NCI-H748 (cell line): ENCODE measurements at regions not wholly inside any gene's neighbourhood (a gene's known extent, or its start where the extent isn't known, plus 50 kb on each side); places are given as distances from the start of the nearest gene placed in this dataset.

Experiments
- DNase-seq: peaks from one replicate; lab custom pipeline; 2025; ENCODE audit not compliant: unreplicated experiment; lab: John Stamatoyannopoulos, UW

- no peak for DNase-seq
Observed at GRCh38 chr6:137434640-137435039, 59.6 kb downstream of the OLIG3 start.

GRCh38 chr6:137432054-137432611, 62.1 kb downstream of the OLIG3 start:
- DNase-seq, result peak; percentile 28

- no peak for DNase-seq
Observed at GRCh38 chr6:137430954-137431353, 63.2 kb downstream of the OLIG3 start.

GRCh38 chr6:137427656-137428290, 66.4 kb downstream of the OLIG3 start:
- DNase-seq, result no peak

DNA sequence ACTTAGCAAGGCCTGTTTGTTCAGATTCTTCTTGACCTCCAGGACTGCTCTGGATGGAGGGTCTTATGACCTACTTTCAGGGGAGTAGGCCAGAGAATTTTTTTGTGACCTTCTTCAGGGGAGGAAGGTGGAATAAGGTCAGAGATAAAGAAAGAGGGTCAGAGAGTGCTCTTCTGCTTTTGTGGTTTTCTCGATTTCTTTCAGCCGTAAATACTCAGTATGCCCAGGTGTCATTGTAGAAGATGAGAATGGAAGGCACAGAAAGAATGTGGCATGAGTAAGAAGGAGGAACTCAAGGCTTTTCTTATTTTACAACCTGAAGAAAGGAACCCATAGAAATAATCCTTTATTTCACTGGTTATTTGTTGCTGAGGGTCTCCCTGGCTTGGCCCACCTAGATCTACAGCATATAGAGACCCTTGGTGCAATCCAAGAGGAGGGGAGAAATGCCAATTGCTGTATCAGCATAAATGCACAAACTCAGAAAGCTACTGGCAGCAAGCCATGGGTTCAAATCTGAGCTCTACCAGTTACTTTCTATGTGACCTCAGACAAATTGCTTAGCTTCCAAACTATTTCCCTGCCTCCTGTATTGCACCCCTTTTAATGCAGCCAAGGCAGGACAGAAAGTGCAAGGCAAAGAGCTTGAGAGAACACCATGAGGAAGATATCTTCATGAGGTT, 68.0 kb downstream of the OLIG3 start:
- DNase-seq, result no peak

DNA sequence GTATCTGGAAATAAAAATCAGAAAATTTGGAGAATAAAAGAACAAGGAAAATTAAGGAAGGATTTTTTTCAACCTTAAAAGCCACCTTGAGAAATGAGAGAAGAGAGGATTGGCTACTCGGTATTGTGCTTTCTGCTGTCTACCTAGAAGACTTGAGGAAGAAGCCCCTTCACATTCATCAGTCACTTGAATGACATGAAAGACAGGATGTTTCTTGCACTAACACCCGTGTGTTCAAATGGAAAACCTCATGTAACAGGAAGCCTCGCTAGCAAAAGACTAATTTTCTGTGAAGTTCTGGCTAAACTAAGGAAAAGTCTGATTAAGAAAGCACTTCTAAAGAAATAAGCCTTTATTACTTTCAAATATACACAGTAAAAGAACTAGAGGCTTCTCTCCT, 69.9 kb downstream of the OLIG3 start:
- DNase-seq, result no peak

DNA sequence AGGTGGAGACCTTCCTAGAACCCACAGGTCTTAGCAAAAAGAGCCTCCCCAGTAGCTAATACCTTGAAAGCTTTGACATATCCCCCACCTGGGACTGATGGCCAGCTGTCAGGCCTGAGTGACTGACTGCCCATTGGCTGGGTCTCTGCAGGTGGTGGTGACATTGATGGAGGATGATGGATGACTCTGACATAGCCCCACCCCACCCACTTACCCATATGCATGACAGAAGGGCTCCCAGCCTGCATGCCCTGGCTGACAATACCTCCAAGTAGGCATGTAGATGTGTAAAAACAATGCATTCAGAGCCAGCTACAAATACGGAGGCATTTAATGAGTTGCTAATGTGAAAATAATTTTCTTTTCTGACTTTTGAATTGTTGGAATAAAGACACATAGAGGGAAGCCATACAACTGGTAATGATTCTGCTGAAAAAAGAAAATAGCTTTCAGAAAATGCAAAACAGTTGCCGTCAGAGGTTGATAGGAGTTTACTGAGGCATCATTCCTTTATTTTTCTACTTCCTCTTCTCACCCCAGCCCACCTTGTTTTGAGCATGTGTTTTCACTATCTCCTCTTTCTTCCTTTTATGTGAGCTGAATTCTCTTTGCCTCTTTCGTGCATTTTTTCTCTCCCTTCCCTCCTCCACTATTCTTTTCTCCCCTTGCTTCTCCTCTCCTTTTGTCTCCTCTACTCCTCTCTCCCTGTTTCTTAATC, 70.6 kb downstream of the OLIG3 start:
- peak; percentile 64 for DNase-seq

- DNase-seq, result no peak
Observed at GRCh38 chr6:137417396-137417795, 76.8 kb downstream of the OLIG3 start.

DNA sequence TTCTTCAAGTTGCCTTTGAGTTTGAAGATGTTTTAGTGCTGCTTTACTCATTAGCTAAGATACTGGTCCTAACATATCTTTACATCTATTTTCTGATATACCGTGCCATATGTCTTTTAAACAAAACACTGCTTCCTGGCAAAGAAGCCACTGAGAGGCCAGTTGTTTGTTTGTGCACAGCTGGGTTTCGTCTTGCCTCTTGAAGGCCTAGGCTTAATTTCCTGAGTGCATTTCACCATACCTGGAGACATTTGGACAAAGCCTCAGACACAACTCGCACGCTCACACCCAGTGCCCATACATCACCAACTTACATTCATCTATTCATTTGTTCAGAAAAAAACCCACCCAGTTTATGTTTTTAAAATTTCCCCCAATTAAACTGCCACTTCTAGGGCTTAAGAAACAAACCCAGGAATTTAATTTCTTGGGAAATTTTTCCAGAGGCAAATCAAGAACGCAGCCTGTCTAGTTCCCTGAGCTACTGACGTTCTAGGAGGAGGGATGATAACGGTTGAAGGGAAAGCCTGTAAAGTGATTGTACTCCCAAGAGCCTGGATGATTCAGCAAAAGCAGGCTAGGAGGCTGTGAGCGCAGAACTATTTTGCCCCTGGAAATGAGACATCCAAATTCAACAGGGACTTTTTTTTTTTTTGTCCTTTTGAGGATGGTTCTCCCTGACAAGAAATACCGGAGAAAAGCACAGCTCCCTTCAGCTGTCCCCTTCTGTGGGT, 77.7 kb downstream of the OLIG3 start:
- no peak for DNase-seq

- DNase-seq, result no peak
Observed at GRCh38 chr6:137415834-137416190, 78.4 kb downstream of the OLIG3 start.

DNA sequence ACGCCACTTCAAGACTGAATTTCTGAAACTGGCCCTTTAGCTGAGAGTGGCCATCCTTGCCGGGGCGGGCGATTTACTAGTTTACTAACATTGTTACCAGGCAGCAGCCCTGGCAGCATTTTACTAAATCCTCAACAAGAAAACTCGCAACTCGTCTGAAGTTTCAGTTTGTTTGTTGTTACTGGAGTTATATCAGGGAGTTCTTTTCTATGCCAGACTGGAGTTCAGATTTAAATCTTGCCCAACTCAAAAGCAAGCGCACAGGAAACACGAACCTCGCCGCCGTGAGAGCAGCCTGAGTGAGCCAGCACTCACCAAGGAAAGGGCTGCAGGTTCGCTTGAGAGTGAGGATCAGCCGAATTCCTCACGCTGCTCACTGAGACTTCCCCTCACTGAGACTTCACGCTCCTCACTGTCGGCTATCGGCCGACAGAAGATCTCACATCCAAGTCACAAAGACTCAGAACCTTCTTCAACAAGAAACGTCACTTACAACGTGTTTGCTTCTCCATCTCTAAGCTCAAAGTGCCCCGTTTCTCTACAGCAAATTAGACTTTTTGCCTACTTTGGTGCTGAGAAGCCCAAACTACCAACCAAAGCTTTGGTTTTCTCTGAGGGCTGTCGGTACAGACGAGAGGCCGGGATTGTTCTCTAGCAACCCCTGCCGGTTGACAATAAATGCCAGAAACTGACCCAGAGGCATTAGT, 78.9 kb downstream of the OLIG3 start:
- no peak for DNase-seq

- DNase-seq, result no peak
Observed at GRCh38 chr6:137414599-137414998, 79.6 kb downstream of the OLIG3 start.

DNA sequence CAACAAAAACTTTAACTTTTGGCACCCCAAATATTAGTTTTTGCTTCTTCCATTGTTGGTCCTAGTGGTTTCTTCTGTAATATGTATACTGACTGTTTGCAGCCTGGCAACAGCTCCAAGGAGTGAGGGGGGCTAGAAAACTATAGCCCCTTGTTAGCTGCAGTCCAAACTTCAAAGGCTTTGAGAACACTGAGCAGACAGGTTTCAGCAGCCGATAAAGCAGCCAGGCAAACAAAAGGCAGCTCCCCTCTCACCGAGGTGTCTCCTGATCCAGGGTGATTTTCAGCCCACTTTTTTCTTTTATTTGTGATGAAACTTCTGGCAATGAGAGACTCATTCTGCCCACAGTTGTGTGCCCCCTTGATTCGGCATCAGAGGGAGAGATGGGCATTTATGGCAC, 80.7 kb downstream of the OLIG3 start:
- DNase-seq, result no peak

DNA sequence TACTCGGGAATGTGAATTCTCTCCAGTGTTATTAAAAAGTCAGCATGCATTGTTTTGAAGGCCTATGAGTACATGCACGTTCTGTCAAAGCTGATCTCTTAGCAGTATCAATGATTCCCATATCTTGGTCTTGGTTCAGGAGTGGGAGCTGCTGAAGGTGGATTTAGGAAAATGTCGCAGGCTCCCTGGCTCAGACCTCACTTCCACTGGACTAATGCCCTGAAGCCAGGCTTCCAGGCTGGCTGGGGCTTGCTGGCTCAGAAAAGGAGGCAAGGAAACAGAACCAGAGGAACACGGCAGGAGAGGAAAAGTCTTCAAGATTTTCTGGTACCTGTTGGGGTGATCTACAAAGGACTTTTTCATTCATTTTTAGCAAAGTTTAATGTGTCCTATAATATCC, 81.6 kb downstream of the OLIG3 start:
- DNase-seq, result no peak

DNA sequence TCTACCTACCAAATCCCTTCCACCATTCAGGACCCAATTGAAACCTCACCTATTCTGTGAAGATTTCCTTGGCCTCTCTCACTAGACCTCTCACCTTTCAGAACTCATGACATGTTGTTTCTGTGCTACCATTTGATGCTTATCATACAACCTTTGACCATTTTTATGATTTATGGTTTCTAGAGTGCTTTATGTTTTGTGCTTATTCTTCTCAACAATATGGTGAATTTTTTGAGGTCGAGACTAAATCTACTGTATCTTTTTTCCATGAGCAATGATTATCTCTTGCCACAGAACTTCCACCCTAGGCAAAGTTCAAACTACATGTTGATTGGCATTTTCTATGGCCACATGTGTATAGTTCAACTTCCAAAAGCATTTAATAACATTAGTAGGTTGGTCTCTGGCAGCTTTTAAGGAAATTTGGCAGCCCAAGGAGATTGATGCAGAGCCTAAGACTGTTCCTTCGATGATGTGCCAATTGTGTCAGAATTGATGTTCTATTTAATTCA, 84.9 kb downstream of the OLIG3 start:
- no peak for DNase-seq

- no peak for DNase-seq
Observed at GRCh38 chr6:137407816-137408215, 86.4 kb downstream of the OLIG3 start.

DNA sequence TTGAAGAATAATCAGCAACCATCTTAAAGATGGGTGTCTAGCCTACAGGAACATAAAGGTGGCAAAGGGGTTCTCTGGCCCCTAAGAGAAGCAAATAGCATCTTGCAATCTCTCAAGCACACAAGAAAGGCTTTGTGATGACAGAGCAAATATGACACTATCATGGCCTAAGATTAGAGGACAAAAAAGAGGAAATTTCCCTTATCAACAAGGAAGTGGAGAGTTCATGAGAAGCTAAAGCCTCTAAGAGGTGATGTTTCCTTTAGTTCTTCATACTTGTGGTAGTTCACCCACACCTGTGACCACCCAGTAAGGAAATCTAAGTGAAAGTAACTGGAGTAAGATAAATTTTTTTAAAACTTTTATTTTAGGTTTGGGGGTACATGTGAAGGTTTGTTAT, 88.4 kb downstream of the OLIG3 start:
- no peak for DNase-seq

DNA sequence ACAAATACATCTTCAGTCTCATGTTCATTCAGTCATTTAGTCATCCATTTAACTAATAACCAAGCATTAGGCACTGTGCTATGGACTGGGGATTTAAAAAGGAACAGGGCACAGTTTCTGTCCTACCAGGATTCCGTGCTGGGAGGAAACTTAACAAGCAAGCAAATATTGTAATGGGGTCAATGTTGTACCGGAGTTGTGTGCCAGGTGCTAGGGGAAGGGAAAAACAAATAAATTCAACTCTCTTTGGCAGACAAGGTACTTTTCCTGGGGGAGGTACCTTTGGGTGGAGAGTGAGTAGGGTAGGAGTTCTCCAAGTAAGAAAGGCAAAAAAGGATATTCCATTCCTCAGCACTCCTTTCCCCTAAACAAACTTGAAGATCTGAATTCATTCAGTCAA, 90.3 kb downstream of the OLIG3 start:
- peak; percentile 74 for DNase-seq

- DNase-seq, result peak; percentile 35
Observed at GRCh38 chr6:137403443-137403842, 90.8 kb downstream of the OLIG3 start.

- DNase-seq, result peak; percentile 87
Observed at GRCh38 chr6:137402143-137402680, 92.0 kb downstream of the OLIG3 start.
